Thoracic aorta (tissue), 2 donors: ENCODE measurements at regions not wholly inside any gene's neighbourhood (a gene's known extent, or its start where the extent isn't known, plus 50 kb on each side); places are given as distances from the start of the nearest gene placed in this dataset.

Experiments
- ATAC-seq: fragments of 150-250 bp; one replicate; pipeline ENCODE4 v1.8.0; 2017; ENCODE audit warnings: low read depth; ENCODE audit not compliant: insufficient number of reproducible peaks, low FRiP score
- DNase-seq: peaks from one replicate; pipeline ENCODE4 v3.0.0-alpha.2; 2020; ENCODE audit warnings: low spot score
- H3K27ac ChIP-seq, 2 donors: fragments of 200-600 bp; sonication (generic); 1 replicate in 1 of 2; 2 replicates in 1 of 2; pipeline ENCODE4 v1.5.1; 2016; ENCODE audit warnings: mild to moderate bottlenecking in 2 of 2, moderate library complexity in 2 of 2
- H3K27me3 ChIP-seq: fragments of 200-600 bp; sonication (generic); replicated peaks from 2 replicates; pipeline ENCODE4 v1.6.0; 2016; ENCODE audit warnings: mild to moderate bottlenecking; ENCODE audit not compliant: insufficient read depth
- H3K36me3 ChIP-seq: fragments of 200-600 bp; sonication (generic); one replicate; pipeline ENCODE4 v1.5.1; 2016
- H3K4me1 ChIP-seq, 2 donors: fragments of 200-600 bp; sonication (generic); 1 replicate in 1 of 2; 2 replicates in 1 of 2; pipeline versions ENCODE4 v1.5.1 to v1.6.0; 2016; ENCODE audit warnings: low read depth in 2 of 2, mild to moderate bottlenecking in 1 of 2; ENCODE audit not compliant: control insufficient read depth in 1 of 2
- H3K4me3 ChIP-seq: fragments of 200-600 bp; sonication (generic); 2 replicates; pipeline ENCODE4 v1.5.1; 2016; ENCODE audit warnings: mild to moderate bottlenecking
- H3K9me3 ChIP-seq: fragments of 200-600 bp; sonication (generic); 2 replicates; pipeline ENCODE4 v1.5.1; 2016
- TF ChIP-seq, protein P1 (sequence below): fragments of 200-600 bp; sonication (generic); IDR thresholded peaks from one replicate; pipeline ENCODE4 v1.5.1; 2019; ENCODE audit warnings: antibody characterized with exemption

DNA sequence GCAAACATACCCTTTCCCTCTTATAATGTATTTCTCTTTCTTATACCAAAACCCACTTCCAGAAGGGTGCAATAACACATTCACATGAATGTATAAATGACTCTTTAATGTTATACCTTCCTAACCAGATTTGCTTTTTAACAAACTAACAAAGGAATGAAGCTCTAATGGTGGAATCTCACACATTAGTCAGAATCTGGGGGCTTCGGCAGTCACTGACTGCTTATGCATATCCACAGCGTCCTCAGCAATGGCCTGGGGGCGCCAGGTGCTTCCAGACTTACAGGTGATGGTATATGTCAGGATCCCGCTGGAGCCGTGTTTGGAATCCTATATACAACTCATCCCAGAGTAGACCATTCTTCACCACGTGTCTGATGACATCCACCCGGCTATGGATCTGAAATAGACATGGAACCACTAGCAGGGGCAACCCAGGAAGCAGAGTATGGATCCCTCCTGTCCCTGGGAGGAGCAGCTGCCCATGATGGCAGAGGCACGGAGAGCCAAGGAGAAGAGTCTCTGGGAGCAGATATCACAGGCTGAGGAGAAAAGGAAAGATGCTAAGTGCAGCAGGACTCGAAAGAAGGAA lies 150.8 kb upstream of the RIPOR2 start:
- Histone ChIP-seq H3K4me3 (no peak overlapping the region), H3K27me3 (no peaks in the 10 kb centered on the region), H3K27ac (no peak overlapping the region), H3K9me3 (no peaks in the 10 kb centered on the region), H3K4me1 (no peaks in the 10 kb centered on the region), H3K36me3 (peaks cover 24% of the 10 kb centered on the region)
- TF ChIP-seq, protein P1, sequence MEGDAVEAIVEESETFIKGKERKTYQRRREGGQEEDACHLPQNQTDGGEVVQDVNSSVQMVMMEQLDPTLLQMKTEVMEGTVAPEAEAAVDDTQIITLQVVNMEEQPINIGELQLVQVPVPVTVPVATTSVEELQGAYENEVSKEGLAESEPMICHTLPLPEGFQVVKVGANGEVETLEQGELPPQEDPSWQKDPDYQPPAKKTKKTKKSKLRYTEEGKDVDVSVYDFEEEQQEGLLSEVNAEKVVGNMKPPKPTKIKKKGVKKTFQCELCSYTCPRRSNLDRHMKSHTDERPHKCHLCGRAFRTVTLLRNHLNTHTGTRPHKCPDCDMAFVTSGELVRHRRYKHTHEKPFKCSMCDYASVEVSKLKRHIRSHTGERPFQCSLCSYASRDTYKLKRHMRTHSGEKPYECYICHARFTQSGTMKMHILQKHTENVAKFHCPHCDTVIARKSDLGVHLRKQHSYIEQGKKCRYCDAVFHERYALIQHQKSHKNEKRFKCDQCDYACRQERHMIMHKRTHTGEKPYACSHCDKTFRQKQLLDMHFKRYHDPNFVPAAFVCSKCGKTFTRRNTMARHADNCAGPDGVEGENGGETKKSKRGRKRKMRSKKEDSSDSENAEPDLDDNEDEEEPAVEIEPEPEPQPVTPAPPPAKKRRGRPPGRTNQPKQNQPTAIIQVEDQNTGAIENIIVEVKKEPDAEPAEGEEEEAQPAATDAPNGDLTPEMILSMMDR, result no peak
- DNase-seq, result no peak
- no peak for ATAC-seq

DNA sequence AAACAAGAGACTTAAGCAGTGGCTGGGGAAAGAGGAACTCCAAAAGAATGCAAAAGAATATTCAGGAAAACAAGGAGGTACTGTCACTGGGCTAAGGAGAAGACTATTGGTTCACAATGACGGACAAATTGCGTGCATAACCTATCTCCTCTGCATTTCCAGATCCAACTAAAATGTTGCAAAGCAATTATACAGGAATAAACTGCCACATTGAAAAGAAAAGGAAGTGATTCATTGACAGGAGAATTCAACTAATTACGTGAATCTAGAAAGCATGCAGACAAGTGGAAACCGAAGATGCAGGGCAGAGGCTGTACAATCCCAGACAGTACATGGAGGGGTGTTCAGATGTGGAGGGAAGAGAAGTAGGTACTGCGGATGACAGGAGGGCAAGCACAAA lies 152.8 kb upstream of the RIPOR2 start:
- Histone ChIP-seq H3K4me1 (peaks cover 0 to 5% of the 10 kb centered on the region in 2 donors), H3K27me3 (no peaks in the 10 kb centered on the region), H3K27ac (no peak overlapping the region), H3K9me3 (no peaks in the 10 kb centered on the region), H3K4me3 (no peak overlapping the region), H3K36me3 (peaks cover 24% of the 10 kb centered on the region)
- TF ChIP-seq, protein P1, result no peak
- no peak for ATAC-seq
- no peak for DNase-seq

DNA sequence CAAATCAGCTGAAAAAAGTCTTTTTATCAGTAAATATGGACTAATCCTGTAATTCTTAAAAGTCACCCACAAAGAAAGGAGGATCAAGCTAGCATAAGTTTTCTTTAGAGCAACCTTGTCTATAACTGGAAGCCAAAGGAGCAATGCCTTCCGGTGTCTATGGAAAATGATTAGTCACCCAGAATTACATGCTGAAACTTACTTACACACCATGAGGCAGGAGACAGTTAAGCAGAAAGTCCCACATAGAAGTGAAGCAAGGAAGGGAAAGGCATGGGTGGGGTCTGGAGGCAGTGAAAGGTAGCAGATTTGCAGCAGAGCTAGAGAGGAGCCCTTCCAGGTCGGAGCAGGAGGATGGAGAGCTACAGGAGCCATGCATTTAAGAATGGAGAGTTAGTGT lies 153.7 kb upstream of the RIPOR2 start:
- ATAC-seq (no peak), DNase-seq (no peak)
- Histone ChIP-seq H3K36me3 (peaks cover 24% of the 10 kb centered on the region), H3K4me3 (no peak overlapping the region), H3K4me1 (peaks cover 0 to 5% of the 10 kb centered on the region in 2 donors), H3K27me3 (no peaks in the 10 kb centered on the region), H3K27ac (no peak overlapping the region), H3K9me3 (no peaks in the 10 kb centered on the region)
- TF ChIP-seq, protein P1, result no peak

DNA sequence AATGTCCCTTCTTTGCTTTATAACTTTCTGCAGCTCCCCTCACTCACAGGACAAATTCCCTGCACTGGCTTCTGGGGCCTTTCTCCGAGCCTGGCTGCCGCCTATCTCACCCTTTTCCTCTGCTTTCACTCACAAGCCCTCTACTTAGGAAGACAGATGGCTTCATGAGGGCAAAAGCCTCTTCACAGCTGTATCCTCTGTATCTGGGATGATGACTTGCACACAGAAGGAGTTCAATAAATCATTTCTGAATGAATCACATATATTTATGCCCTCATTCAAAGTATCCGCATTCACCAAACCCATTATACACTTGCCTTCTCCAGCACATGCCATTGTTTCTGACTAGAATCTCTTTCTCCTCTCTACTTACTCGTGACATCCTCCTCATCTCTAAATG lies 159.0 kb upstream of the RIPOR2 start:
- no peaks in the 10 kb centered on the region for H3K9me3 ChIP-seq
- ATAC-seq (no peak), DNase-seq (no peak)
- H3K27me3 ChIP-seq, result no peaks in the 10 kb centered on the region
- peaks cover 0 to 5% of the 10 kb centered on the region in 2 donors for H3K4me1 ChIP-seq
- no peak overlapping the region for H3K4me3 ChIP-seq
- H3K36me3 ChIP-seq, result peaks cover 19% of the 10 kb centered on the region
- H3K27ac ChIP-seq, result no peak overlapping the region
- TF ChIP-seq, protein P1, result no peak

DNA sequence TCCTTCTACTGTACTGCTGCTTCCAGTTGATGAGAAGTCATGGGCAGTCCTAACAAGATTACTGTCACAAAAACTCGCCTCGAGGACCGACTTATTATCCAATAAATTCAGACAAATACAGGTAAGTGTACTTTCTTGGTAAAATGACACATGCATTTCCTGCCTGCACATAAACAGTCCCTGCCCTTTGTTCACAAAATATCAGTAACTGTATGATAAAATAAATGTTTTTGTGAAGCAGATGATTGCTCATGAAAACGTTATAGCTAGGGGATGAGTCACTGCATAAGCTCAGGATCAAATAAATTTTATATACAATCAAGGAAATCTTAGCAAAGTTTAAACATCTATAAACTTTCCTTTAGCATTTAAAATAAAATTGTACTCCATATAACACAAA lies 164.5 kb upstream of the RIPOR2 start:
- TF ChIP-seq, protein P1, result no peak
- peaks cover 14% of the 10 kb centered on the region for H3K36me3 ChIP-seq
- H3K27ac ChIP-seq, result no peak overlapping the region
- H3K9me3 ChIP-seq, result no peaks in the 10 kb centered on the region
- H3K4me3 ChIP-seq, result no peak overlapping the region
- H3K4me1 ChIP-seq, result no peaks in the 10 kb centered on the region
- H3K27me3 ChIP-seq, result no peaks in the 10 kb centered on the region
- DNase-seq, result no peak
- no peak for ATAC-seq
